Loucy (cell line): ENCODE measurements at regions not wholly inside any gene's neighbourhood (a gene's known extent, or its start where the extent isn't known, plus 50 kb on each side); places are given as distances from the start of the nearest gene placed in this dataset.

Experiments
- H2AFZ ChIP-seq: fragments of 200-600 bp; sonication (generic); 2 replicates; pipeline ENCODE4 v1.6.0; 2016; ENCODE audit warnings: antibody characterized with exemption, mild to moderate bottlenecking, low read length, moderate library complexity
- H3F3A ChIP-seq: fragments of 200-600 bp; 2 replicates; pipeline ENCODE4 v1.6.0; 2016; ENCODE audit warnings: antibody characterized with exemption, low read depth, mild to moderate bottlenecking
- H3K27me3 ChIP-seq: fragments of 200-600 bp; sonication (generic); 2 replicates; pipeline ENCODE4 v1.6.1; 2014; ENCODE audit warnings: low read length, mild to moderate bottlenecking; ENCODE audit not compliant: insufficient read depth, poor library complexity, severe bottlenecking
- H3K36me3 ChIP-seq: fragments of 200-600 bp; sonication (generic); 2 replicates; pipeline ENCODE4 v1.6.1; 2016; ENCODE audit warnings: low read length; ENCODE audit not compliant: insufficient read depth
- H3K4me1 ChIP-seq: fragments of 200-600 bp; sonication (generic); 2 replicates; pipeline ENCODE4 v1.5.1; 2014; ENCODE audit warnings: low read length, mild to moderate bottlenecking; ENCODE audit not compliant: insufficient read depth, poor library complexity, severe bottlenecking
- H3K4me2 ChIP-seq: fragments of 200-600 bp; sonication (generic); 2 replicates; pipeline ENCODE4 v1.6.0; 2014; ENCODE audit warnings: antibody characterized with exemption, low read length, low read depth, mild to moderate bottlenecking; ENCODE audit not compliant: poor library complexity, severe bottlenecking
- H3K4me3 ChIP-seq: fragments of 200-600 bp; sonication (generic); 2 replicates; pipeline ENCODE4 v1.5.1; 2014; ENCODE audit warnings: low read length, mild to moderate bottlenecking, mixed read lengths; ENCODE audit not compliant: poor library complexity, severe bottlenecking
- H3K79me2 ChIP-seq: fragments of 200-600 bp; sonication (generic); 2 replicates; pipeline ENCODE4 v1.6.1; 2014; ENCODE audit warnings: low read length; ENCODE audit not compliant: insufficient read depth
- H3K9ac ChIP-seq: fragments of 200-600 bp; sonication (generic); 2 replicates; pipeline ENCODE4 v1.6.0; 2014; ENCODE audit warnings: mild to moderate bottlenecking, low read depth, low read length, moderate library complexity; ENCODE audit not compliant: poor library complexity, severe bottlenecking
- H3K9me2 ChIP-seq: fragments of 200-600 bp; sonication (generic); replicated peaks from 2 replicates; pipeline ENCODE4 v1.6.1; 2016; ENCODE audit warnings: low read depth, low read length, mixed read lengths
- H3K9me3 ChIP-seq: fragments of 200-600 bp; sonication (generic); 2 replicates; pipeline ENCODE4 v1.6.1; 2014; ENCODE audit warnings: mild to moderate bottlenecking, antibody characterized with exemption, low read length, low read depth; ENCODE audit not compliant: insufficient read depth
- H4K20me1 ChIP-seq: fragments of 200-600 bp; sonication (generic); 2 replicates; pipeline ENCODE4 v1.6.0; 2014; ENCODE audit warnings: antibody characterized with exemption, low read length, mild to moderate bottlenecking; ENCODE audit not compliant: insufficient read depth, poor library complexity, severe bottlenecking
- EZH2phosphoT487 ChIP-seq: fragments of 200-600 bp; IDR thresholded peaks from 2 replicates; pipeline ENCODE4 v1.6.1; 2018; ENCODE audit warnings: antibody characterized with exemption, mild to moderate bottlenecking, moderate library complexity, borderline replicate concordance
- TF ChIP-seq, protein P1 (sequence below): fragments of 200-600 bp; sonication (generic); conservative IDR thresholded peaks from 2 replicates; pipeline ENCODE4 v1.5.1; 2014; ENCODE audit warnings: mild to moderate bottlenecking, antibody characterized with exemption, low read length

DNA sequence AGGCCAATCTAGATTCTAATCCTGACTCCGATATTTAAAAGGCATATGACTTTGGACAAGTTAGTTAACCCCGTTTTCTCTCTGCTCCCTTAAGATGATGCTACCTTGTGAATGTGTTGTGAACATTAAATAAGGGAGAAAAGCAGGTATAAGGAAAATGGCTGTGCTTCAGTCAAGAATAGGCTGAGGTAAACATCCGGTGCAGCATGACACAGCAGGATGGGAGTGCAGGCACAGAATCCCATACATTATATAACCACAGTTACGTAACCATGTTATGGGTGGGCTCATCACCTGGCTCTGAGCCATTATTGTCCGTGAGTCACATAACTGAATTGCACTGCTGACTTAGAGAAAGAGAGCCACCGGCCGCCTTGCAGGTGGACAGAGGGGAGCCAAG, 382.2 kb upstream of the ANO5 start:
- Histone ChIP-seq H2AFZ (no peak overlapping the region), H4K20me1 (no peaks in the 10 kb centered on the region), H3K9me2 (no peaks in the 10 kb centered on the region), H3K79me2 (no peaks in the 10 kb centered on the region), H3K4me2 (no peak overlapping the region), H3K9ac (no peak overlapping the region), H3K27me3 (no peaks in the 10 kb centered on the region), H3K4me1 (no peaks in the 10 kb centered on the region), H3K4me3 (no peak overlapping the region), H3F3A (no peaks in the 10 kb centered on the region), H3K9me3 (no peaks in the 10 kb centered on the region), H3K36me3 (no peaks in the 10 kb centered on the region)
- no peak for TF ChIP-seq EZH2phosphoT487
- TF ChIP-seq, protein P1, sequence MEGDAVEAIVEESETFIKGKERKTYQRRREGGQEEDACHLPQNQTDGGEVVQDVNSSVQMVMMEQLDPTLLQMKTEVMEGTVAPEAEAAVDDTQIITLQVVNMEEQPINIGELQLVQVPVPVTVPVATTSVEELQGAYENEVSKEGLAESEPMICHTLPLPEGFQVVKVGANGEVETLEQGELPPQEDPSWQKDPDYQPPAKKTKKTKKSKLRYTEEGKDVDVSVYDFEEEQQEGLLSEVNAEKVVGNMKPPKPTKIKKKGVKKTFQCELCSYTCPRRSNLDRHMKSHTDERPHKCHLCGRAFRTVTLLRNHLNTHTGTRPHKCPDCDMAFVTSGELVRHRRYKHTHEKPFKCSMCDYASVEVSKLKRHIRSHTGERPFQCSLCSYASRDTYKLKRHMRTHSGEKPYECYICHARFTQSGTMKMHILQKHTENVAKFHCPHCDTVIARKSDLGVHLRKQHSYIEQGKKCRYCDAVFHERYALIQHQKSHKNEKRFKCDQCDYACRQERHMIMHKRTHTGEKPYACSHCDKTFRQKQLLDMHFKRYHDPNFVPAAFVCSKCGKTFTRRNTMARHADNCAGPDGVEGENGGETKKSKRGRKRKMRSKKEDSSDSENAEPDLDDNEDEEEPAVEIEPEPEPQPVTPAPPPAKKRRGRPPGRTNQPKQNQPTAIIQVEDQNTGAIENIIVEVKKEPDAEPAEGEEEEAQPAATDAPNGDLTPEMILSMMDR, result no peak

- Histone ChIP-seq H3K36me3 (no peaks in the 10 kb centered on the region), H3F3A (no peaks in the 10 kb centered on the region), H3K4me2 (no peak overlapping the region), H3K9me3 (no peaks in the 10 kb centered on the region), H2AFZ (no peak overlapping the region), H3K27me3 (no peaks in the 10 kb centered on the region), H3K4me1 (no peaks in the 10 kb centered on the region), H3K4me3 (no peak overlapping the region), H3K9ac (no peak overlapping the region), H4K20me1 (no peaks in the 10 kb centered on the region), H3K9me2 (no peaks in the 10 kb centered on the region), H3K79me2 (no peaks in the 10 kb centered on the region)
- no peak for TF ChIP-seq EZH2phosphoT487
- TF ChIP-seq, protein P1, result no peak
These were observed 381.3 kb upstream of the ANO5 start for GRCh38 chr11:21811572-21811971.

- no peaks in the 10 kb centered on the region for H3K36me3 ChIP-seq
- H3K9ac ChIP-seq, result no peak overlapping the region
- H3K9me2 ChIP-seq, result no peaks in the 10 kb centered on the region
- no peaks in the 10 kb centered on the region for H3K79me2 ChIP-seq
- no peaks in the 10 kb centered on the region for H3K9me3 ChIP-seq
- no peaks in the 10 kb centered on the region for H3K27me3 ChIP-seq
- TF ChIP-seq, protein P1, result no peak
- no peak for TF ChIP-seq EZH2phosphoT487
- no peak overlapping the region for H3K4me3 ChIP-seq
- no peaks in the 10 kb centered on the region for H3F3A ChIP-seq
- H3K4me1 ChIP-seq, result no peaks in the 10 kb centered on the region
- no peaks in the 10 kb centered on the region for H4K20me1 ChIP-seq
- no peak overlapping the region for H2AFZ ChIP-seq
- no peak overlapping the region for H3K4me2 ChIP-seq
These were observed 378.7 kb upstream of the ANO5 start for GRCh38 chr11:21814169-21814568.
